GM12878 (cell line): ENCODE measurements at regions not wholly inside any gene's neighbourhood (a gene's known extent, or its start where the extent isn't known, plus 50 kb on each side); places are given as distances from the start of the nearest gene placed in this dataset.

Experiments used
- KLF5 ChIP-seq: fragments of 450-650 bp; IDR thresholded peaks from 2 replicates; pipeline ENCODE4 v1.6.1; 2014; ENCODE audit warnings: mild to moderate bottlenecking; ENCODE audit not compliant: partially characterized antibody
- PAX5 ChIP-seq: IDR thresholded peaks from 2 replicates; pipeline ENCODE4 v1.6.1; 2011; ENCODE audit warnings: low read depth, low read length, borderline replicate concordance
- POLR2A ChIP-seq: IDR thresholded peaks from 2 replicates; pipeline ENCODE4 v1.6.1; 2011; ENCODE audit warnings: low read depth, mild to moderate bottlenecking, low read length
- SREBF2 ChIP-seq: IDR thresholded peaks from 2 replicates; pipeline ENCODE4 v1.6.1; 2012; ENCODE audit warnings: mild to moderate bottlenecking, low read length
- TF ChIP-seq, protein P1 (sequence below), 3 experiments: IDR thresholded peaks in 2 of 3; conservative IDR thresholded peaks in 1 of 3; 2 replicates each; pipeline ENCODE4 v1.5.1; 2011; ENCODE audit warnings: low read depth in 3 of 3, low read length in 3 of 3, mild to moderate bottlenecking in 3 of 3, control low read depth in 2 of 3, moderate library complexity in 2 of 3, inconsistent platforms in 1 of 3, mixed read lengths in 1 of 3; ENCODE audit not compliant: control insufficient read depth in 2 of 3, insufficient read depth in 1 of 3; ENCODE audit errors: extremely low read depth in 1 of 3
- TF ChIP-seq, protein P2 (sequence below): IDR thresholded peaks from 2 replicates; pipeline ENCODE4 v1.6.1; 2011; ENCODE audit warnings: low read depth, mild to moderate bottlenecking, low read length, moderate library complexity, borderline replicate concordance; ENCODE audit errors: extremely low read depth
- TF ChIP-seq, protein P3 (sequence below): IDR thresholded peaks from 2 replicates; pipeline ENCODE4 v1.6.1; 2012; ENCODE audit warnings: low read depth, low read length, improper control_type of control experiment
- TF ChIP-seq, protein P4 (sequence below): IDR thresholded peaks from 2 replicates; pipeline ENCODE4 v1.6.1; 2012; ENCODE audit warnings: mild to moderate bottlenecking, low read depth, low read length

DNA sequence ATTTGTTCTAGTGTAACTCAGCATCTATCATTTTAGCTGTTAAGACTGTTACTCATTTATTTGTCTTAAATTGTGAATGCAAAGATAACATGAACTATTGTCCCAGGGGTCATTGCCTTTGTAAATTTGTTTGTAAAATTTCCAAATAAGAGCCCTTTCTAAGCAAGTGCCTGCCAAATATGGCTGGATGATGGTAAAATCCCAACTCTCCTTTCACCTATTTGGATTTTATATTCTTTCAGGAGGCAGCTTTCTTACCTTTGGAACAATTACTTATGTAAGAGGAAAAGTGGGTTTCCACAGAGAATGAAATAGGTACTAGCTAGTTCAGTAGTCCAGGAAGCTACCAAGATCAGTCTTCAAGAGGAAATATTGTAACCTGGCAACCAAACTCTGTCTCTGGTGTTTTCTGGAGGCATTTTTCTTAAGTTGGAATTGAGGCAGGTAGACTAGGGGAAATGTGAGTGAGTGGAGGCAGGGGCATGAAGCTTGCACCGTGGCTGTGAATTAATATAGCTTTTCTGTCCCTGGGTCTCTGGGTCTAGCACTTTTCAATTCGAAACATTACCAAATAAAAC, 88.5 kb upstream of the XIST start:
- TF ChIP-seq, protein P1, sequence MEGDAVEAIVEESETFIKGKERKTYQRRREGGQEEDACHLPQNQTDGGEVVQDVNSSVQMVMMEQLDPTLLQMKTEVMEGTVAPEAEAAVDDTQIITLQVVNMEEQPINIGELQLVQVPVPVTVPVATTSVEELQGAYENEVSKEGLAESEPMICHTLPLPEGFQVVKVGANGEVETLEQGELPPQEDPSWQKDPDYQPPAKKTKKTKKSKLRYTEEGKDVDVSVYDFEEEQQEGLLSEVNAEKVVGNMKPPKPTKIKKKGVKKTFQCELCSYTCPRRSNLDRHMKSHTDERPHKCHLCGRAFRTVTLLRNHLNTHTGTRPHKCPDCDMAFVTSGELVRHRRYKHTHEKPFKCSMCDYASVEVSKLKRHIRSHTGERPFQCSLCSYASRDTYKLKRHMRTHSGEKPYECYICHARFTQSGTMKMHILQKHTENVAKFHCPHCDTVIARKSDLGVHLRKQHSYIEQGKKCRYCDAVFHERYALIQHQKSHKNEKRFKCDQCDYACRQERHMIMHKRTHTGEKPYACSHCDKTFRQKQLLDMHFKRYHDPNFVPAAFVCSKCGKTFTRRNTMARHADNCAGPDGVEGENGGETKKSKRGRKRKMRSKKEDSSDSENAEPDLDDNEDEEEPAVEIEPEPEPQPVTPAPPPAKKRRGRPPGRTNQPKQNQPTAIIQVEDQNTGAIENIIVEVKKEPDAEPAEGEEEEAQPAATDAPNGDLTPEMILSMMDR (IDR thresholded peaks at IDR 0.05 in 2 of 3, conservative IDR thresholded peaks at IDR 0.05 in 1 of 3; ENCODE audit: control insufficient read depth in 2 of 3, extremely low read depth in 1 of 3, insufficient read depth in 1 of 3, low read depth in 3 of 3, low read length in 3 of 3): no peak
- TF ChIP-seq, protein P2, sequence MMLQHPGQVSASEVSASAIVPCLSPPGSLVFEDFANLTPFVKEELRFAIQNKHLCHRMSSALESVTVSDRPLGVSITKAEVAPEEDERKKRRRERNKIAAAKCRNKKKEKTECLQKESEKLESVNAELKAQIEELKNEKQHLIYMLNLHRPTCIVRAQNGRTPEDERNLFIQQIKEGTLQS: no peak
- TF ChIP-seq, protein P3, sequence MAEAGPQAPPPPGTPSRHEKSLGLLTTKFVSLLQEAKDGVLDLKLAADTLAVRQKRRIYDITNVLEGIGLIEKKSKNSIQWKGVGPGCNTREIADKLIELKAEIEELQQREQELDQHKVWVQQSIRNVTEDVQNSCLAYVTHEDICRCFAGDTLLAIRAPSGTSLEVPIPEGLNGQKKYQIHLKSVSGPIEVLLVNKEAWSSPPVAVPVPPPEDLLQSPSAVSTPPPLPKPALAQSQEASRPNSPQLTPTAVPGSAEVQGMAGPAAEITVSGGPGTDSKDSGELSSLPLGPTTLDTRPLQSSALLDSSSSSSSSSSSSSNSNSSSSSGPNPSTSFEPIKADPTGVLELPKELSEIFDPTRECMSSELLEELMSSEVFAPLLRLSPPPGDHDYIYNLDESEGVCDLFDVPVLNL: no peak
- no peak for TF ChIP-seq POLR2A
- no peak for TF ChIP-seq PAX5
- no peak for TF ChIP-seq SREBF2
- TF ChIP-seq, protein P4, sequence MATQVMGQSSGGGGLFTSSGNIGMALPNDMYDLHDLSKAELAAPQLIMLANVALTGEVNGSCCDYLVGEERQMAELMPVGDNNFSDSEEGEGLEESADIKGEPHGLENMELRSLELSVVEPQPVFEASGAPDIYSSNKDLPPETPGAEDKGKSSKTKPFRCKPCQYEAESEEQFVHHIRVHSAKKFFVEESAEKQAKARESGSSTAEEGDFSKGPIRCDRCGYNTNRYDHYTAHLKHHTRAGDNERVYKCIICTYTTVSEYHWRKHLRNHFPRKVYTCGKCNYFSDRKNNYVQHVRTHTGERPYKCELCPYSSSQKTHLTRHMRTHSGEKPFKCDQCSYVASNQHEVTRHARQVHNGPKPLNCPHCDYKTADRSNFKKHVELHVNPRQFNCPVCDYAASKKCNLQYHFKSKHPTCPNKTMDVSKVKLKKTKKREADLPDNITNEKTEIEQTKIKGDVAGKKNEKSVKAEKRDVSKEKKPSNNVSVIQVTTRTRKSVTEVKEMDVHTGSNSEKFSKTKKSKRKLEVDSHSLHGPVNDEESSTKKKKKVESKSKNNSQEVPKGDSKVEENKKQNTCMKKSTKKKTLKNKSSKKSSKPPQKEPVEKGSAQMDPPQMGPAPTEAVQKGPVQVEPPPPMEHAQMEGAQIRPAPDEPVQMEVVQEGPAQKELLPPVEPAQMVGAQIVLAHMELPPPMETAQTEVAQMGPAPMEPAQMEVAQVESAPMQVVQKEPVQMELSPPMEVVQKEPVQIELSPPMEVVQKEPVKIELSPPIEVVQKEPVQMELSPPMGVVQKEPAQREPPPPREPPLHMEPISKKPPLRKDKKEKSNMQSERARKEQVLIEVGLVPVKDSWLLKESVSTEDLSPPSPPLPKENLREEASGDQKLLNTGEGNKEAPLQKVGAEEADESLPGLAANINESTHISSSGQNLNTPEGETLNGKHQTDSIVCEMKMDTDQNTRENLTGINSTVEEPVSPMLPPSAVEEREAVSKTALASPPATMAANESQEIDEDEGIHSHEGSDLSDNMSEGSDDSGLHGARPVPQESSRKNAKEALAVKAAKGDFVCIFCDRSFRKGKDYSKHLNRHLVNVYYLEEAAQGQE: no peak
- TF ChIP-seq KLF5: no peak
